Right lobe of liver (tissue), 6 donors: ENCODE measurements at regions not wholly inside any gene's neighbourhood (a gene's known extent, or its start where the extent isn't known, plus 50 kb on each side); places are given as distances from the start of the nearest gene placed in this dataset.

Experiments
- ATAC-seq, 4 donors: fragments of 200-7000 bp; cut with Tn5 transposase; one replicate each; pipeline ENCODE4 v1.9.1; 2020; ENCODE audit warnings: mild to moderate bottlenecking in 4 of 4, moderate library complexity in 4 of 4
- DNase-seq, 3 donors: peaks; one replicate each; pipeline ENCODE4 v3.0.0-alpha.2; 2020
- H3K27ac ChIP-seq, 3 donors: fragments of 200-600 bp; one replicate each; pipeline ENCODE4 v1.8.0; 2022
- H3K27me3 ChIP-seq, 2 donors: fragments of 200-600 bp; one replicate each; pipeline ENCODE4 v1.8.0; 2022
- H3K36me3 ChIP-seq, 4 donors: fragments of 200-600 bp; sonication (generic) in 1 of 4; one replicate each; pipeline versions ENCODE4 v1.5.1 to v1.8.0; 2017 to 2022; ENCODE audit warnings: control low read depth in 1 of 4
- H3K4me1 ChIP-seq, 4 donors: fragments of 200-600 bp; sonication (generic) in 1 of 4; one replicate each; pipeline versions ENCODE4 v1.5.1 to v1.8.0; 2017 to 2022; ENCODE audit warnings: control low read depth in 1 of 4
- H3K4me3 ChIP-seq, 3 donors: fragments of 200-600 bp; one replicate each; pipeline ENCODE4 v1.8.0; 2022
- H3K9me3 ChIP-seq, 4 donors: fragments of 200-600 bp; sonication (generic) in 1 of 4; one replicate each; pipeline versions ENCODE4 v1.5.1 to v1.8.0; 2017 to 2022; ENCODE audit warnings: control low read depth in 1 of 4
- CTCF ChIP-seq, 4 donors: fragments of 200-600 bp in 3 of 4; fragments of 450-650 bp in 1 of 4; IDR thresholded peaks; one replicate each; pipeline versions ENCODE4 v1.5.1 to v1.8.0; 2016 to 2022; ENCODE audit warnings: antibody characterized with exemption in 4 of 4, mild to moderate bottlenecking in 2 of 4
- POLR2A ChIP-seq: fragments of 450-650 bp; IDR thresholded peaks from one replicate; pipeline ENCODE4 v1.6.1; 2017; ENCODE audit warnings: antibody characterized with exemption, mild to moderate bottlenecking
- WGBS: methylation state at CpG from one replicate; pipeline ENCODE4 v1.1.6; 2018; ENCODE audit warnings: low coverage, low lambda C conversion rate; ENCODE audit not compliant: insufficient coverage; ENCODE audit errors: missing lambda C conversion rate; 5-methylcytosine and 5-hydroxymethylcytosine counted together
- intact Hi-C, 2 donors: fragments of 100-400 bp; cut with DNase I; formaldehyde crosslinking; loops; one replicate each; pipeline versions ENCODE4 v1.11.2 to v1.14.1; 2022
- donor health status: DM: no; HTN: yes; CAD: no.
- donor health status: DM: no; HTN: no; CAD: no.
- donor health status: DM: no; HTN: no; CAD: no.
- donor health status: DM: no; HTN: yes; CAD: no.
- donor health status: DM: no; HTN: yes; CAD: no.

- DNase-seq (no peak), ATAC-seq (no peak)
- Histone ChIP-seq H3K4me1 (no peaks in the 10 kb centered on the region), H3K27ac (no peak overlapping the region), H3K4me3 (no peak overlapping the region), H3K27me3 (no peaks in the 10 kb centered on the region), H3K36me3 (no peaks in the 10 kb centered on the region), H3K9me3 (no peaks in the 10 kb centered on the region)
- WGBS = 61% methylated on average over 4 of the region's 8 CpGs
- intact Hi-C loops = no loop called here
- TF ChIP-seq CTCF (IDR thresholded peaks at IDR 0.05) = no peak
- TF ChIP-seq POLR2A = no peak
These were observed 127.2 kb downstream of the PAX1 start for GRCh38 chr20:21832442-21833385.

- no peaks in the 10 kb centered on the region for H3K4me1 ChIP-seq
- no peaks in the 10 kb centered on the region for H3K9me3 ChIP-seq
- intact Hi-C loops = no loop called here
- no peak overlapping the region for H3K27ac ChIP-seq
- no peaks in the 10 kb centered on the region for H3K36me3 ChIP-seq
- TF ChIP-seq POLR2A = no peak
- no peak for TF ChIP-seq CTCF (IDR thresholded peaks at IDR 0.05)
- ATAC-seq = no peak
- no peak overlapping the region for H3K4me3 ChIP-seq
- H3K27me3 ChIP-seq = no peaks in the 10 kb centered on the region
- WGBS = 17% methylated on average over 3 of the region's 9 CpGs
- DNase-seq = no peak
These were observed 121.5 kb downstream of the PAX1 start for GRCh38 chr20:21826976-21827375.

GRCh38 chr20:21821358-21821757 lies 115.9 kb downstream of the PAX1 start:
- TF ChIP-seq POLR2A = no peak
- TF ChIP-seq CTCF (IDR thresholded peaks at IDR 0.05) = no peak
- no peaks in the 10 kb centered on the region for H3K27me3 ChIP-seq
- intact Hi-C loops = no loop called here

GRCh38 chr20:21820688-21821087 lies 115.2 kb downstream of the PAX1 start:
- WGBS = 44% methylated on average over 6 of the region's 6 CpGs
- no peak for ATAC-seq
- no peak for TF ChIP-seq CTCF (IDR thresholded peaks at IDR 0.05)
- Histone ChIP-seq H3K27me3 (no peaks in the 10 kb centered on the region), H3K4me3 (no peak overlapping the region), H3K4me1 (no peaks in the 10 kb centered on the region), H3K27ac (no peak overlapping the region), H3K9me3 (no peaks in the 10 kb centered on the region), H3K36me3 (no peaks in the 10 kb centered on the region)
- intact Hi-C loops = no loop called here
- DNase-seq = no peak

More at GRCh38 chr20:21821358-21821757, 115.9 kb downstream of the PAX1 start:
- DNase-seq = no peak
- Histone ChIP-seq H3K4me1 (no peaks in the 10 kb centered on the region), H3K9me3 (no peaks in the 10 kb centered on the region), H3K36me3 (no peaks in the 10 kb centered on the region), H3K27ac (no peak overlapping the region), H3K4me3 (no peak overlapping the region)
- 33% methylated on average over 2 of the region's 2 CpGs for WGBS
- no peak for ATAC-seq
